Panc1 (cell line): ENCODE measurements at regions not wholly inside any gene's neighbourhood (a gene's known extent, or its start where the extent isn't known, plus 50 kb on each side); places are given as distances from the start of the nearest gene placed in this dataset.

Experiments used
- ATAC-seq: fragments of 200-7000 bp; cut with Tn5 transposase; 2 replicates; pipeline ENCODE4 v1.9.1; 2020; ENCODE audit warnings: mild to moderate bottlenecking, moderate library complexity
- BruUV-seq: library from RNA; stranded (reverse); fragments of 400-500 nt; replicated peaks from 2 replicates; lab custom pipeline; 2021; lab: Mats Ljungman, UMichigan
- CTCF ChIA-PET: fragments of 300-600 bp; sonication (Branson Sonifier 250); formaldehyde crosslinking; loops from one replicate; lab custom pipeline; 2022; ENCODE audit warnings: antibody characterized with exemption; lab: Charles Lee
- POLR2A ChIA-PET: fragments of 300-600 bp; sonication (Branson Sonifier 250); formaldehyde crosslinking; loops from one replicate; lab custom pipeline; 2022; ENCODE audit warnings: antibody characterized with exemption; lab: Charles Lee
- DNase-seq: peaks from one replicate; pipeline ENCODE4 v3.0.0-alpha.2; 2010; ENCODE audit warnings: low read depth, low spot score
- H3K27ac ChIP-seq: 2 replicates; pipeline ENCODE4 v1.5.1; 2011; ENCODE audit warnings: mild to moderate bottlenecking, low read length, inconsistent platforms
- H3K27me3 ChIP-seq: fragments of 200-500 bp; sonication (Bioruptor generic); 2 replicates; pipeline ENCODE4 v1.6.0; 2014; ENCODE audit warnings: low read length, inconsistent platforms; ENCODE audit not compliant: control insufficient read depth, insufficient read depth
- H3K36me3 ChIP-seq: fragments of 200-500 bp; sonication (Bioruptor generic); 2 replicates; pipeline ENCODE4 v1.5.1; 2014; ENCODE audit warnings: inconsistent platforms, mild to moderate bottlenecking, low read length, moderate library complexity; ENCODE audit not compliant: control insufficient read depth, insufficient read depth
- H3K4me1 ChIP-seq: 2 replicates; pipeline ENCODE4 v1.5.1; 2011; ENCODE audit warnings: inconsistent platforms, mild to moderate bottlenecking, low read length, moderate library complexity; ENCODE audit not compliant: control insufficient read depth, insufficient read depth
- H3K4me3 ChIP-seq, 2 experiments: 2 replicates each; pipeline ENCODE4 v1.5.1; 2011 to 2012; ENCODE audit warnings: low read depth in 2 of 2, low read length in 2 of 2, mild to moderate bottlenecking in 2 of 2, inconsistent platforms in 1 of 2, moderate library complexity in 1 of 2
- H3K9me3 ChIP-seq: fragments of 200-500 bp; sonication (Bioruptor generic); 2 replicates; pipeline ENCODE4 v1.5.1; 2014; ENCODE audit warnings: low read depth, mild to moderate bottlenecking, inconsistent platforms, low read length, moderate library complexity; ENCODE audit not compliant: control insufficient read depth, insufficient read depth
- POLR2AphosphoS5 ChIP-seq: IDR thresholded peaks from 2 replicates; pipeline ENCODE4 v1.6.1; 2012; ENCODE audit warnings: mild to moderate bottlenecking, low read depth, low read length, moderate library complexity
- SIN3A ChIP-seq: IDR thresholded peaks from 2 replicates; pipeline ENCODE4 v1.6.1; 2012; ENCODE audit warnings: low read depth, mild to moderate bottlenecking, low read length, moderate library complexity, borderline replicate concordance; ENCODE audit not compliant: insufficient read depth
- TCF7L2 ChIP-seq: IDR thresholded peaks from 2 replicates; pipeline ENCODE4 v1.6.1; 2011; ENCODE audit warnings: mild to moderate bottlenecking, low read depth, low read length, inconsistent platforms
- in situ Hi-C: cut with HindIII; loops from 2 replicates; pipeline ENCODE4 v1.10.0; 2016; ENCODE audit warnings: low sequenced_read_pairs, low pct_unique_long_range_greater_than_20kb
- intact Hi-C: fragments of 100-400 bp; cut with micrococcal nuclease; formaldehyde crosslinking; loops from one replicate; pipeline ENCODE4 v1.10.0; 2022; ENCODE audit not compliant: unreplicated experiment
- TF ChIP-seq, protein P1 (sequence below), 2 experiments: IDR thresholded peaks; 2 replicates each; pipeline ENCODE4 v1.6.1; 2011 to 2012; ENCODE audit warnings: low read depth in 2 of 2, control low read depth in 1 of 2, low read length in 1 of 2, mild to moderate bottlenecking in 1 of 2, moderate library complexity in 1 of 2; ENCODE audit not compliant: insufficient read depth in 1 of 2
- TF ChIP-seq, protein P2 (sequence below): fragments of 450-650 bp; IDR thresholded peaks from 2 replicates; pipeline ENCODE4 v1.5.1; 2017; ENCODE audit warnings: mild to moderate bottlenecking

DNA sequence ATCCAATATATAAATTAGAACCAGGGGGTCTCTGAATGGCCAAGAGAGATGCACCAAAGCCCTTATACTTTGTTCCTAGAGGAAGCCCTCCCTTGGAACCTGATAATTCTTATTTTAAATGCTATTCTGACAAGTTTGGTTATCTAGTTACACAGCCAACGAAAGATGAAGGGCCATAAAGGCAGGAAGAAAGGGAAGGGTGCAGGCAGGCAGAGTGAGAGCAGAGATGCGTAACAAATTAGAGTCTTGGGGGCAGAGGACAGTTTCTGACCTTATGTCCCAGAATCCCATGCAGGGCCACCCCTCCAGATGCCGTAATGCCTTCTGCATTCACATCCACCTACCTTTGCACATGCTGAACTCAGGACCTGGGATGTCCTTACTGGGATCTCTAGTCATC, 344.6 kb upstream of the ARID1B start:
- POLR2A ChIA-PET: no interaction called here
- peaks cover 6% of the 10 kb centered on the region; the same call in 1 of the 2 replicates for H3K4me1 ChIP-seq
- no peaks in the 10 kb centered on the region for H3K36me3 ChIP-seq
- no peak overlapping the region; the same call in 1 of the 2 replicates for H3K27ac ChIP-seq
- no peaks in the 10 kb centered on the region for H3K9me3 ChIP-seq
- intact Hi-C loops: no loop called here
- TF ChIP-seq, protein P1, sequence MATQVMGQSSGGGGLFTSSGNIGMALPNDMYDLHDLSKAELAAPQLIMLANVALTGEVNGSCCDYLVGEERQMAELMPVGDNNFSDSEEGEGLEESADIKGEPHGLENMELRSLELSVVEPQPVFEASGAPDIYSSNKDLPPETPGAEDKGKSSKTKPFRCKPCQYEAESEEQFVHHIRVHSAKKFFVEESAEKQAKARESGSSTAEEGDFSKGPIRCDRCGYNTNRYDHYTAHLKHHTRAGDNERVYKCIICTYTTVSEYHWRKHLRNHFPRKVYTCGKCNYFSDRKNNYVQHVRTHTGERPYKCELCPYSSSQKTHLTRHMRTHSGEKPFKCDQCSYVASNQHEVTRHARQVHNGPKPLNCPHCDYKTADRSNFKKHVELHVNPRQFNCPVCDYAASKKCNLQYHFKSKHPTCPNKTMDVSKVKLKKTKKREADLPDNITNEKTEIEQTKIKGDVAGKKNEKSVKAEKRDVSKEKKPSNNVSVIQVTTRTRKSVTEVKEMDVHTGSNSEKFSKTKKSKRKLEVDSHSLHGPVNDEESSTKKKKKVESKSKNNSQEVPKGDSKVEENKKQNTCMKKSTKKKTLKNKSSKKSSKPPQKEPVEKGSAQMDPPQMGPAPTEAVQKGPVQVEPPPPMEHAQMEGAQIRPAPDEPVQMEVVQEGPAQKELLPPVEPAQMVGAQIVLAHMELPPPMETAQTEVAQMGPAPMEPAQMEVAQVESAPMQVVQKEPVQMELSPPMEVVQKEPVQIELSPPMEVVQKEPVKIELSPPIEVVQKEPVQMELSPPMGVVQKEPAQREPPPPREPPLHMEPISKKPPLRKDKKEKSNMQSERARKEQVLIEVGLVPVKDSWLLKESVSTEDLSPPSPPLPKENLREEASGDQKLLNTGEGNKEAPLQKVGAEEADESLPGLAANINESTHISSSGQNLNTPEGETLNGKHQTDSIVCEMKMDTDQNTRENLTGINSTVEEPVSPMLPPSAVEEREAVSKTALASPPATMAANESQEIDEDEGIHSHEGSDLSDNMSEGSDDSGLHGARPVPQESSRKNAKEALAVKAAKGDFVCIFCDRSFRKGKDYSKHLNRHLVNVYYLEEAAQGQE (IDR thresholded peaks at IDR 0.05; ENCODE audit: insufficient read depth in 1 of 2, low read depth in 2 of 2, low read length in 1 of 2): no peak
- no peak for TF ChIP-seq POLR2AphosphoS5
- no peak for ATAC-seq
- H3K4me3 ChIP-seq: no peak overlapping the region
- H3K27me3 ChIP-seq: no peaks in the 10 kb centered on the region
- in situ Hi-C loops: no loop called here
- no peak for DNase-seq
- CTCF ChIA-PET: no interaction called here
- no TSS peak for BruUV-seq

DNA sequence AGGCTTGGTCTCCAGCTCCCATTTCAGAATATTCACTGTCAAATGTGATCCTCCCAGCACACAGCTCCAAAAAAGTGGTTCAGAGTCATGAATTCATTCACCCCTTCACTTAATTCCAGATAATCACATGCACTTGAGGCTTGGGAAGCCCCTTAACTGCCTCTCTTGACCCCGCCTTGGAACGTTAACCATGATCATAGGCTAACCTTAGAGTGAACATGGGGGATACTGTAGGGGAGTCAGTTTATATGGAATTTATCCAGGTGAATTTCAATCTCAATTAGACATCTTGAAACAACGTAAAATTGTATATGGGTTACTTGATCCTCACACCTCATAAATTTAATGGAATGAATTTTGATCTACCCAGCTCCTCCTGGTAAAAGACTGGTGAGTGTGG, 346.8 kb upstream of the ARID1B start:
- DNase-seq (no peak), ATAC-seq (no peak)
- no TSS peak for BruUV-seq
- Histone ChIP-seq H3K4me1 (peaks cover 5% of the 10 kb centered on the region; the same call in 1 of the 2 replicates), H3K4me3 (no peak overlapping the region), H3K27me3 (no peaks in the 10 kb centered on the region), H3K36me3 (no peaks in the 10 kb centered on the region), H3K9me3 (no peaks in the 10 kb centered on the region), H3K27ac (no peak overlapping the region; the same call in 1 of the 2 replicates)
- ChIA-PET CTCF (no interaction called here), POLR2A (no interaction called here)
- TF ChIP-seq SIN3A (no peak), POLR2AphosphoS5 (no peak), TCF7L2 (no peak)
- TF ChIP-seq, protein P2, sequence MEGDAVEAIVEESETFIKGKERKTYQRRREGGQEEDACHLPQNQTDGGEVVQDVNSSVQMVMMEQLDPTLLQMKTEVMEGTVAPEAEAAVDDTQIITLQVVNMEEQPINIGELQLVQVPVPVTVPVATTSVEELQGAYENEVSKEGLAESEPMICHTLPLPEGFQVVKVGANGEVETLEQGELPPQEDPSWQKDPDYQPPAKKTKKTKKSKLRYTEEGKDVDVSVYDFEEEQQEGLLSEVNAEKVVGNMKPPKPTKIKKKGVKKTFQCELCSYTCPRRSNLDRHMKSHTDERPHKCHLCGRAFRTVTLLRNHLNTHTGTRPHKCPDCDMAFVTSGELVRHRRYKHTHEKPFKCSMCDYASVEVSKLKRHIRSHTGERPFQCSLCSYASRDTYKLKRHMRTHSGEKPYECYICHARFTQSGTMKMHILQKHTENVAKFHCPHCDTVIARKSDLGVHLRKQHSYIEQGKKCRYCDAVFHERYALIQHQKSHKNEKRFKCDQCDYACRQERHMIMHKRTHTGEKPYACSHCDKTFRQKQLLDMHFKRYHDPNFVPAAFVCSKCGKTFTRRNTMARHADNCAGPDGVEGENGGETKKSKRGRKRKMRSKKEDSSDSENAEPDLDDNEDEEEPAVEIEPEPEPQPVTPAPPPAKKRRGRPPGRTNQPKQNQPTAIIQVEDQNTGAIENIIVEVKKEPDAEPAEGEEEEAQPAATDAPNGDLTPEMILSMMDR: no peak
- TF ChIP-seq, protein P1 (IDR thresholded peaks at IDR 0.05; ENCODE audit: insufficient read depth in 1 of 2, low read depth in 2 of 2, low read length in 1 of 2): no peak
- in situ Hi-C loops (no loop called here), intact Hi-C loops (no loop called here)
